ENCODE measurements at regions not wholly inside any gene's neighbourhood (a gene's known extent, or its start where the extent isn't known, plus 50 kb on each side); places are given as distances from the start of the nearest gene placed in this dataset.

GRCh38 chr13:79742923-79743322 is 262.0 kb downstream of the NDFIP2 start:
- Histone ChIP-seq H3K27ac (ENCODE audit: low read depth, low read length) (no peak overlapping the region), H4K20me1 (ENCODE audit: insufficient read depth, low read length) (no peaks in the 10 kb centered on the region), H3K4me3 (ENCODE audit: insufficient read depth, low read length) (no peak overlapping the region), H3K36me3 (ENCODE audit: insufficient read depth, low read length) (no peaks in the 10 kb centered on the region), H3K79me2 (ENCODE audit: insufficient read depth, low read length) (no peaks in the 10 kb centered on the region), H3K4me1 (ENCODE audit: insufficient read depth, low read length) (peaks cover 4% of the 10 kb centered on the region), H3K4me2 (ENCODE audit: insufficient read depth, low read length) (no peak overlapping the region), H3K27me3 (ENCODE audit: insufficient read depth, low read length) (no peaks in the 10 kb centered on the region), H3K9me3 (ENCODE audit: low read depth, low read length) (no peaks in the 10 kb centered on the region), H2AFZ (ENCODE audit: low read length) (no peak overlapping the region)
- no peak for TF ChIP-seq CTCF (IDR thresholded peaks at IDR 0.05; ENCODE audit: extremely low read depth, low read depth, low read length)
- DNase-seq (ENCODE audit: insufficient read length, low spot score, missing footprints) = no peak

- TF ChIP-seq CTCF (IDR thresholded peaks at IDR 0.05; ENCODE audit: extremely low read depth, low read depth, low read length) = no peak
- Histone ChIP-seq H3K36me3 (ENCODE audit: insufficient read depth, low read length) (no peaks in the 10 kb centered on the region), H3K9me3 (ENCODE audit: low read depth, low read length) (no peaks in the 10 kb centered on the region), H4K20me1 (ENCODE audit: insufficient read depth, low read length) (no peaks in the 10 kb centered on the region), H2AFZ (ENCODE audit: low read length) (peak overlapping the region; percentile 79), H3K27me3 (ENCODE audit: insufficient read depth, low read length) (no peaks in the 10 kb centered on the region), H3K4me1 (ENCODE audit: insufficient read depth, low read length) (peaks cover 4% of the 10 kb centered on the region), H3K4me3 (ENCODE audit: insufficient read depth, low read length) (peak overlapping the region; percentile 58), H3K27ac (ENCODE audit: low read depth, low read length) (no peak overlapping the region), H3K79me2 (ENCODE audit: insufficient read depth, low read length) (no peaks in the 10 kb centered on the region), H3K4me2 (ENCODE audit: insufficient read depth, low read length) (peak overlapping the region; percentile 67)
- no peak for DNase-seq (ENCODE audit: insufficient read length, low spot score, missing footprints)
These were observed 260.0 kb downstream of the NDFIP2 start for GRCh38 chr13:79740991-79741390.

- Histone ChIP-seq H4K20me1 (ENCODE audit: insufficient read depth, low read length) (no peaks in the 10 kb centered on the region), H3K4me2 (ENCODE audit: insufficient read depth, low read length) (no peak overlapping the region), H3K4me3 (ENCODE audit: insufficient read depth, low read length) (no peak overlapping the region), H3K36me3 (ENCODE audit: insufficient read depth, low read length) (no peaks in the 10 kb centered on the region), H3K27ac (ENCODE audit: low read depth, low read length) (no peak overlapping the region), H3K79me2 (ENCODE audit: insufficient read depth, low read length) (no peaks in the 10 kb centered on the region), H3K4me1 (ENCODE audit: insufficient read depth, low read length) (peaks cover 4% of the 10 kb centered on the region), H3K27me3 (ENCODE audit: insufficient read depth, low read length) (no peaks in the 10 kb centered on the region), H2AFZ (ENCODE audit: low read length) (no peak overlapping the region), H3K9me3 (ENCODE audit: low read depth, low read length) (no peaks in the 10 kb centered on the region)
- TF ChIP-seq CTCF (IDR thresholded peaks at IDR 0.05; ENCODE audit: extremely low read depth, low read depth, low read length) = no peak
- no peak for DNase-seq (ENCODE audit: insufficient read length, low spot score, missing footprints)
These were observed 255.4 kb downstream of the NDFIP2 start for GRCh38 chr13:79736356-79736755.

- H3K79me2 ChIP-seq (ENCODE audit: insufficient read depth, low read length) = no peaks in the 10 kb centered on the region
- H3K4me2 ChIP-seq (ENCODE audit: insufficient read depth, low read length) = no peak overlapping the region
- H3K36me3 ChIP-seq (ENCODE audit: insufficient read depth, low read length) = no peaks in the 10 kb centered on the region
- no peaks in the 10 kb centered on the region for H3K4me1 ChIP-seq (ENCODE audit: insufficient read depth, low read length)
- H3K9me3 ChIP-seq (ENCODE audit: low read depth, low read length) = no peaks in the 10 kb centered on the region
- H4K20me1 ChIP-seq (ENCODE audit: insufficient read depth, low read length) = no peaks in the 10 kb centered on the region
- DNase-seq (ENCODE audit: insufficient read length, low spot score, missing footprints) = no peak
- TF ChIP-seq CTCF (IDR thresholded peaks at IDR 0.05; ENCODE audit: extremely low read depth, low read depth, low read length) = no peak
- H3K27me3 ChIP-seq (ENCODE audit: insufficient read depth, low read length) = no peaks in the 10 kb centered on the region
- no peak overlapping the region for H2AFZ ChIP-seq (ENCODE audit: low read length)
- no peak overlapping the region for H3K4me3 ChIP-seq (ENCODE audit: insufficient read depth, low read length)
- no peak overlapping the region for H3K27ac ChIP-seq (ENCODE audit: low read depth, low read length)
These were observed 254.3 kb downstream of the NDFIP2 start for GRCh38 chr13:79735228-79735627.
